HL-60 (cell line): ENCODE measurements at regions not wholly inside any gene's neighbourhood (a gene's known extent, or its start where the extent isn't known, plus 50 kb on each side); places are given as distances from the start of the nearest gene placed in this dataset.

ENCODE experiments used
- DNase-seq, 2 experiments: peaks; one replicate each; pipeline ENCODE4 v3.0.0-alpha.2; 2010 to 2020; ENCODE audit warnings: low read depth in 1 of 2, low spot score in 1 of 2
- H3K27ac ChIP-seq: fragments of 250-450 bp; sonication (Bioruptor Pico); replicated peaks from 2 replicates; pipeline ENCODE4 v1.5.1; 2020; ENCODE audit warnings: mild to moderate bottlenecking, moderate library complexity
- H3K27me3 ChIP-seq: fragments of 250-450 bp; sonication (Bioruptor Pico); 2 replicates; pipeline ENCODE4 v1.5.1; 2021; ENCODE audit warnings: mild to moderate bottlenecking, moderate library complexity; ENCODE audit not compliant: insufficient read depth, poor library complexity, severe bottlenecking
- H3K4me3 ChIP-seq: replicated peaks from 2 replicates; pipeline ENCODE4 v1.5.1; 2011; ENCODE audit warnings: mild to moderate bottlenecking, control low read depth, low read length; ENCODE audit not compliant: insufficient read depth
- CTCF ChIP-seq: IDR thresholded peaks from one replicate; pipeline ENCODE4 v1.5.1; 2011; ENCODE audit warnings: low read length, control low read depth, inconsistent platforms; ENCODE audit not compliant: insufficient read depth
- GABPA ChIP-seq: IDR thresholded peaks from 2 replicates; pipeline ENCODE4 v1.6.1; 2012; ENCODE audit warnings: low read depth
- POLR2AphosphoS5 ChIP-seq: IDR thresholded peaks from 2 replicates; pipeline ENCODE4 v1.6.1; 2012; ENCODE audit warnings: low read depth
- REST ChIP-seq: IDR thresholded peaks from 2 replicates; pipeline ENCODE4 v1.6.1; 2012; ENCODE audit warnings: low read depth; ENCODE audit not compliant: insufficient replicate concordance
- SPI1 ChIP-seq: IDR thresholded peaks from 2 replicates; pipeline ENCODE4 v1.6.1; 2012; ENCODE audit warnings: low read depth, mild to moderate bottlenecking, borderline replicate concordance

- H3K27me3 ChIP-seq: no peaks in the 10 kb centered on the region
- no peak overlapping the region for H3K27ac ChIP-seq
- DNase-seq: no peak
- TF ChIP-seq CTCF (no peak), REST (no peak), GABPA (no peak), SPI1 (no peak), POLR2AphosphoS5 (no peak)
- no peak overlapping the region for H3K4me3 ChIP-seq
Observed at GRCh38 chr5:54628050-54628449, 110.5 kb downstream of the SNX18 start.

- Histone ChIP-seq H3K27ac (no peak overlapping the region), H3K27me3 (no peaks in the 10 kb centered on the region), H3K4me3 (no peak overlapping the region)
- TF ChIP-seq SPI1 (no peak), POLR2AphosphoS5 (no peak)
- DNase-seq: no peak
Observed at GRCh38 chr5:54626407-54626806, 108.8 kb downstream of the SNX18 start.

GRCh38 chr5:54624805-54625568 is 107.4 kb downstream of the SNX18 start:
- Histone ChIP-seq H3K27me3 (no peaks in the 10 kb centered on the region), H3K4me3 (no peak overlapping the region), H3K27ac (peak overlapping the region; percentile 8)
- no peak for DNase-seq
- no peak for TF ChIP-seq CTCF
- TF ChIP-seq POLR2AphosphoS5: no peak
- no peak for TF ChIP-seq REST
- TF ChIP-seq GABPA: no peak
- no peak for TF ChIP-seq SPI1

- TF ChIP-seq CTCF (no peak), POLR2AphosphoS5 (no peak), GABPA (no peak), REST (no peak), SPI1 (no peak)
- no peaks in the 10 kb centered on the region for H3K27me3 ChIP-seq
Observed at GRCh38 chr5:54621709-54622108, 104.2 kb downstream of the SNX18 start.

More at GRCh38 chr5:54621709-54622108, 104.2 kb downstream of the SNX18 start:
- DNase-seq: no peak
- Histone ChIP-seq H3K27ac (no peak overlapping the region; the same call in 1 of the 2 replicates), H3K4me3 (no peak overlapping the region)
